ENCODE measurements at regions not wholly inside any gene's neighbourhood (a gene's known extent, or its start where the extent isn't known, plus 50 kb on each side); places are given as distances from the start of the nearest gene placed in this dataset.
A peak's percentile ranks its signal among the peaks of the same experiment; 100 is the strongest.

GRCh38 chr16:63462316-63462715 is 1426.1 kb upstream of the CDH8 start:
- Histone ChIP-seq H3K79me2 (ENCODE audit: control insufficient read depth, insufficient read depth, low read length) (no peaks in the 10 kb centered on the region), H3K36me3 (ENCODE audit: control insufficient read depth in 2 of 2, insufficient read depth in 2 of 2, low read length in 1 of 2) (no peaks in the 10 kb centered on the region), H4K20me1 (ENCODE audit: control insufficient read depth, insufficient read depth) (no peaks in the 10 kb centered on the region), H2AFZ (ENCODE audit: control insufficient read depth, low read depth, low read length) (no peak overlapping the region), H3K27ac (ENCODE audit: control insufficient read depth, insufficient read depth) (no peak overlapping the region), H3K4me2 (ENCODE audit: control insufficient read depth, insufficient read depth) (no peak overlapping the region), H3K4me1 (ENCODE audit: control insufficient read depth, insufficient read depth, low read length) (no peaks in the 10 kb centered on the region), H3K4me3 (no peak overlapping the region), H3K9me3 (replicated peaks; ENCODE audit: control insufficient read depth, insufficient read depth, low read length) (no peaks in the 10 kb centered on the region), H3K27me3 (replicated peaks in 1 of 2; ENCODE audit: control insufficient read depth in 2 of 2, insufficient read depth in 2 of 2, low read length in 1 of 2) (no peaks in the 10 kb centered on the region), H3K9ac (ENCODE audit: control insufficient read depth, insufficient read depth, low read length) (no peak overlapping the region)
- DNase-seq (ENCODE audit: low read depth, low spot score) (no peak), ATAC-seq (no peak), FAIRE-seq (no peak)
- ChIA-PET SMC1A (ENCODE audit: uncharacterized antibody, unreplicated experiment) (interaction anchor here (0.6 to 1.9 kb wide), 4 partner anchors 9 to 1654 kb away, joined by 3 to 4 read pairs (median 4); no protein-coding TSS in a partner anchor), RAD21 (ENCODE audit: unreplicated experiment) (interaction anchor here (1.7 kb wide), 1 partner anchor 592 kb away, joined by 3 read pairs; no protein-coding TSS in a partner anchor), POLR2A (no interaction called here), CTCF (interaction anchor here (0.8 to 2.2 kb wide), 5 partner anchors 10 to 1656 kb away, joined by 3 to 11 read pairs (median 4); no protein-coding TSS in a partner anchor)
- TF ChIP-seq MYC (IDR thresholded peaks at IDR 0.05; ENCODE audit: insufficient read depth, insufficient read length, insufficient replicate concordance, low read length, severe bottlenecking), result no peak
- TF ChIP-seq SIN3A (IDR thresholded peaks at IDR 0.05; ENCODE audit: low read depth, low read length), result no peak
- in situ Hi-C loops (cut with MboI), result no loop called here
- BruUV-seq (replicated peaks), result no TSS peak
- intact Hi-C loops (cut with micrococcal nuclease; ENCODE audit: unreplicated experiment), result no loop called here
- WGBS (ENCODE audit: insufficient coverage, insufficient replicate concordance, low lambda C conversion rate, missing lambda C conversion rate), result 5% methylated on average over 1 of the region's 1 CpG

GRCh38 chr16:63461248-63461841 is 1425.1 kb upstream of the CDH8 start:
- no peak overlapping the region for H3K27ac ChIP-seq (ENCODE audit: control insufficient read depth, insufficient read depth)
- POLR2A ChIA-PET, result no interaction called here
- H2AFZ ChIP-seq (ENCODE audit: control insufficient read depth, low read depth, low read length), result no peak overlapping the region
- no peaks in the 10 kb centered on the region for H3K27me3 ChIP-seq (replicated peaks in 1 of 2; ENCODE audit: control insufficient read depth in 2 of 2, insufficient read depth in 2 of 2, low read length in 1 of 2)
- no peak overlapping the region for H3K4me2 ChIP-seq (ENCODE audit: control insufficient read depth, insufficient read depth)
- no peaks in the 10 kb centered on the region for H3K4me1 ChIP-seq (ENCODE audit: control insufficient read depth, insufficient read depth, low read length)
- RAD21 ChIA-PET (ENCODE audit: unreplicated experiment), result interaction anchor here (1.1 to 1.7 kb wide), 2 partner anchors 11 to 592 kb away, joined by 3 read pairs; no protein-coding TSS in a partner anchor
- DNase-seq (ENCODE audit: low read depth, low spot score), result no peak
- BruUV-seq (replicated peaks), result no TSS peak
- no peak overlapping the region for H3K4me3 ChIP-seq
- no peak overlapping the region for H3K9ac ChIP-seq (ENCODE audit: control insufficient read depth, insufficient read depth, low read length)
- ATAC-seq, result 0 out of 3 replicates have a peak, but pooled peaks have one; percentile 29
- FAIRE-seq, result no peak
- H4K20me1 ChIP-seq (ENCODE audit: control insufficient read depth, insufficient read depth), result no peaks in the 10 kb centered on the region
- TF ChIP-seq SMARCA5 (IDR thresholded peaks at IDR 0.05) (no peak), MYC (IDR thresholded peaks at IDR 0.05; ENCODE audit: insufficient read depth, insufficient read length, insufficient replicate concordance, low read length, severe bottlenecking) (no peak), RAD21 (IDR thresholded peaks at IDR 0.05; ENCODE audit: insufficient read depth, low read depth, low read length) (peak; percentile 34; the same call in 1 of the 2 replicates), SMC3 (IDR thresholded peaks at IDR 0.05; ENCODE audit: borderline replicate concordance, low read length) (0 out of 2 replicates have a peak, but pooled peaks have one; percentile 9), E4F1 (IDR thresholded peaks at IDR 0.05; ENCODE audit: borderline replicate concordance, partially characterized antibody) (no peak)
- H3K79me2 ChIP-seq (ENCODE audit: control insufficient read depth, insufficient read depth, low read length), result no peaks in the 10 kb centered on the region
- no peaks in the 10 kb centered on the region for H3K36me3 ChIP-seq (ENCODE audit: control insufficient read depth in 2 of 2, insufficient read depth in 2 of 2, low read length in 1 of 2)
- in situ Hi-C loops (cut with MboI), result no loop called here
- intact Hi-C loops (cut with micrococcal nuclease; ENCODE audit: unreplicated experiment), result no loop called here
- SMC1A ChIA-PET (ENCODE audit: uncharacterized antibody, unreplicated experiment), result interaction anchor here (0.6 to 1.9 kb wide), 6 partner anchors 10 to 823 kb away, joined by 3 to 4 read pairs (median 4); no protein-coding TSS in a partner anchor
- no peaks in the 10 kb centered on the region for H3K9me3 ChIP-seq (replicated peaks; ENCODE audit: control insufficient read depth, insufficient read depth, low read length)
- CTCF ChIA-PET, result interaction anchor here (0.7 to 2.2 kb wide), 7 partner anchors 9 to 1657 kb away, joined by 3 to 11 read pairs (median 3); no protein-coding TSS in a partner anchor
- WGBS (ENCODE audit: insufficient coverage, insufficient replicate concordance, low lambda C conversion rate, missing lambda C conversion rate), result 47% methylated on average over 3 of the region's 3 CpGs
